ENCODE measurements at regions not wholly inside any gene's neighbourhood (a gene's known extent, or its start where the extent isn't known, plus 50 kb on each side); places are given as distances from the start of the nearest gene placed in this dataset.
"Not testable (repeated sequence)": the region's sequence is repeated elsewhere in the genome, so short reads cannot be mapped to it uniquely, and the experiment has no call there.

DNA sequence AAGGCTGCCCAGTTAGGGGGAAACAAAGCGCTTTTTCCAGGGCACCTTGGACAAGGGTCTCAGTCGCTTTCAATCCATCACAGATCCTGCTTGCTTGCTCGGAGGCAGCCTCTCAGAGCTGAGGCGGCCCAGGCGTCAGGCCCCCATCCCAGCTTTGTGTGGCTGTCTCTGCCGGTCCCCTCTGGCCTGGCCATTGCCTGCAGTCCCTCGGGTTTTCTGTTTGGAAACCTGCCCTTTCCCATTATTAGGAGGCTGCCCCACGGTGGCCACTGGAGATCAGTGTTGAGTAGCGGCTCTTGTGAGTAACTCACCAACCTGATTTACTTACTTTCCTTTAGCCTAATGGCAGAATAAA lies 216.1 kb downstream of the GLRX3 start:
- no peak for DNase-seq

DNA sequence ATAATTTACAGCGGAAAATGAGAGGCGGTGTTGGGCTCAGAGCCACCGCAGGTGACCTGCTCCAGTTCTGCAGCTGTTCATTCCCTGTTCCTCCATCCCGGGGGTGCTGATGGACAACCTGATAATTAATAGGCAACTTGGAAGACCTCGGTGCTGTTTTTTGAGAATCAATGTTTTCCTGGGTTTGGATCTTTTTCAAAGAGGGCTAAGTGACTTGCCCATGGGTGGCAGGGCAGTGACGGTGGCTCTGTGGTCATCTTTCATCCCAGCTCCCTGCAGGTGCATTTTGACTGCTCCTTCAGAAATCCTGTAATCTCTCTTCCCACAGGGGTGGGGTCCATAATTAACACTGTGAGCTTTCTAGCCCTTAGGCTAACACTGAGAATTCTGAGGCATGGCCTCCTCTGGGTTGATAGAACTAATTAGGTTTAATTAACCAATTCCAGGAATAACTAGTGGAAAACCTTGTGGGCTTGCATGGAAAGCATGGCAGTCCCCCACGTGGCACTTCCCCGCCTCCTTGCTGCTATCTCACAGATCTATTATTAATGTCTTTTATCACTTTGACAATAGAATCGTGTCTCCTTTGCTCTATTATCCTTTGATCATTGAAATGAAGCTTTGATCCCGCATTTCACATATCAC lies 217.9 kb downstream of the GLRX3 start:
- DNase-seq, result no peak

DNA sequence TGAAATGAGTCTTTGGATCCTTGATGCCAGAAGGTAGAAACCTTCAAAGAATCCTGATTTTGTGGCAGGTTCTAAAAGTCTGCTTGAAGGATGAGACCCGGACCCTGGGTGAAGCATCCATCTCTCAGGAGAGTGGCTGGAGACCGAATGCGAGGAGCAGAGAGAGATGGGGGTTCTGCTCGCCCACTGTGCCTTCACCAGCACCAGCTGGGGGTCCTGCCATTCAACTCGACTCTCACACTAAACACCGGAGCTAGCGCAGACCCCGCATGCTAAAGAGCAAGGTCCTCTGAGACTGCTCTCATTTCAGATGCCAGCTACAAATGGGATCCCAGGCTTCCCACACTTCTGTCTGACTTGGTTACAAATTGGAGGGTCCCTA lies 218.4 kb downstream of the GLRX3 start:
- DNase-seq, result no peak

DNA sequence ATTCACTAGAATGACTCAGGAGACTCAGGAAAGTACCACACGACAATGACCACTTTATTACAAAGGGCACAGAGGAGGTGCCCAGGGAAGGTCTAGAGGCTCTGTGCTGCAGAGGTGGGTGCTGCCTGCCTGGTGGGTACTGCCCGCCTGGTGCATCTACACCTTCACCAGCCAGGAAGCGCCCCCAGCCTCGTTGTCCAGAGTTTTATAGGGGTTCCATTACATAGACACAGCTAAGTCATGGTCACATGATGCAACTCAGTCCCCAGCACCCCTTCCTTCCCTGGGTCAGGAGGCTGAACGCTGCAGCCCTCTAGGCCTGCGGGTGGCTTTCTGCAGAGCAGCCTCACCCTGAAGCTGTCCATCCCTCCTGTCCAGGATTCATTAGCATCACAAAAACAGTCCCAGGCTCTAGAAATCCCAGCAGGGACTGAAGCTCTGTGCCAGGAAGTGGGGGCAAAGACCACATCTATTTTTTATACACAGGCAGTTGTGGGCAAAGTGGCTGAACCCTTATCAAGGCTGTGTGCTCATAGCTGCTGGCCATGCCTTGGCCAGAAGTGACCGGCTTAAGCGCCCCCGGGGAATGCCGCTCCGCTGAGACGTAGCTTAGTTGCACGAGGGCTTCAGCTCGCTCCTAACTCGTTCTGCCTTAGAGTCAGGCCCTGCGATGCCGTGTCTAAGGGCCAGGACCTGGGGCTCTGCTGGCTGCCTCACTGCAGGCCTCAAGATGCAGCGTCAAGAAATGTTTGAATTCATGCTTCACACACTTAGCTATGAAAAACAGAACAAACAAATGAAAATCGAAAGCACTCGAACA lies 219.0 kb downstream of the GLRX3 start:
- no peak for DNase-seq

DNA sequence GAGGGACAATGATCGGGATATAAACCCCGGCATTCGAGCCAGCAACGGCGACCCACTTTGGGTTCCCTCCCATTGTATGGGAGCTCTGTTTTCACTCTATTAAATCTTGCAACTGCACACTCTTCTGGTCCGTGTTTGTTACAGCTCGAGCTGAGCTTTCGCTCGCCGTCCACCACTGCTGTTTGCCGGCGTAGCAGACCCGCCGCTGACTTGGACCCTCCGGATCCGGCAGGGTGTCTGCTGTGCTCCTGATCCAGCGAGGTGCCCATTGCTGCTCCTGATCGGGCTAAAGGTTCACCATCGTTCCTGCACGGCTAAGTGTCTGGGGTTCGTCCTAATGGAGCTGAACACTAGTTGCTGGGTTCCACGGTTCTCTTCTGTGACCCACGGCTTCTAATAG lies 220.2 kb downstream of the GLRX3 start:
- not testable (repeated sequence) for DNase-seq

DNA sequence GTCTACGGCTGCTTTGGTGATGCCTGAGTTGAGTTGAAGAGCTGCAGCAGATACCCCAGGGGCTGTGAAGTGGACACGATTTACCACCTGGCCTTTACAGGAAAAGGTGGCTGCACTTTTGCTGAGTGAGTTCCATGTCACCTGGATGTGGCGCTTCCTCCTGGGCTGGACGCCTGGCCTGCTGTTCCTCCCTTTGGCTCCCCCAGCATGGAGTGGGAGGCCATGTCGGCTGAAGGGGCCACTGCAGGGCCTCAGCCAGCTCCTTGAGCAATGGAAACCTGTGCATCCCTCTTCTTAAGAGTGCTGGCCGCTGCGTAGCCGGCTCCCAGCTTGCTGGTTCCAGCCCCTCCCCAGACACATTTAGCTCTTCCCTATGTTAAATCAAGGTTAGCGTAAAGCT lies 221.0 kb downstream of the GLRX3 start:
- no peak for DNase-seq

DNA sequence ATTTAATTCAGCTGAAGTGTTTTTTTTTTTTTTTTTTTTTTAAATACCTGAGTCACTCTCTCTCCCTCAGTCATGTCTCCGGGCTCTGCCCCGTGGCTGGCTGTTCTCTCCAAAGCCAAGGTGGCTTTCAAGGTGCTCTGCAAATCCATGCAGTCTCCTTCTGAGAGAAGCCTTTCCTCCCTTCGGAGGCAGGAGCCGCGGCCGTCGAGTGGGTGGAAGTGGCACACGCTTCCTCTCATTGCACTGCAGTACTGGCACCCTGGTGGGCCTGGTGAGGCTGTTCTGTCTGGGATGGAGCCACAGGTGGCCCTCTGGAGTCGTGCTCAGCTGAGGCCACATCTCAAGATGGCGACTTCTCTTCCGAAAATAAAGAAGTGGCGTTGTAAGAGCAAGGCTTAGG lies 221.8 kb downstream of the GLRX3 start:
- no peak for DNase-seq

DNA sequence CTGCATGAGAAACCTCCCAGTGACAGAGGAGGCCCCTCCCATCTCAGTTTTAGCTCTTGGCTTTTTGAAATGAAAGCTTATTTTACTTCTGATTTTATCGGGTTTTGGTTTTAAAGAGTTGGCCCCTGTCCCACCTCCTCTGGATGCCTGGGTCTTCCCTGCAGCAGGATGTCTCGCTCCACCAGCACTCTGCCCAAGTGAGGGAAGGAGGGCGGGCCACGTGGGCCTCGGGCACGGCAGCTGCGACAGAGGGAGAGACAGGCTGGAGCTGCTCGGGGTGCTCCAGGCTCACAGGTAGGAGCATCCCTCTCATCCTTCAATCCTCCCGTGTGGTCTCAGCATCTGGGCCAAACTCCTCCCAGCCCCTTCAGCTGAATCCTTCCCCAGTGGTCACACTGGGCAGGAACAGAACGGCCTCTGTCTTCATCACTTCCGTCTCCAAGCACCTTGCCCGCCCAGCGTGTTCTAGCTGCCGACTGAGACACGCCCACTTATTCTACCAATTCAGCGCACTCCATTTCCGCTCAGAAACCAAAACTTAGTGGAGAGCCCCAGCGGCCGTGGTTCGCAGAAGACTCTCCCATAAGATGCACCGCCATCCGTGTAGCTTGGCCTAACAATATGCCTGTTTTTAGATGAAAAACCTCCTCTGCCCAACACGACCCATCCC lies 222.9 kb downstream of the GLRX3 start:
- no peak for DNase-seq

DNA sequence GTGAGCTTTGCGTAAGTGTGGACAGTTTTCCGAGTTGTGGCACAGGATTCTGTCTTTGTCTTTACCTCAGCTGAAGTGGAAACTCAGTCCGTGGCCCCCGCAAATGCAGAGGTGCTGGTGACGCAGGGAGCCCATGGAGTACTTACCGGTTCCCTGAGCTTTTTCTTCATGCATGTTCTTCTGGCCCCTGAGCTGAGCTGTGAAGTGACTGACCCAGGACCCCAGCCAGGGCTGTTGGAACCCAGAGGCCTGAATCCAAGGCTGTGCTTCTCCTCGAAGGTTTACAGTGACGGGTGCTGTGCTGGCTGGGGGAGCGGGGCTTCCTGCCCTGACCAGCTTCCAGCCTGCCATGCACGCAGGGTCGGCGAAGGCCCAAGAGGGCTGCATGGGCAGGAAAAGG lies 223.5 kb downstream of the GLRX3 start:
- DNase-seq, result no peak

DNA sequence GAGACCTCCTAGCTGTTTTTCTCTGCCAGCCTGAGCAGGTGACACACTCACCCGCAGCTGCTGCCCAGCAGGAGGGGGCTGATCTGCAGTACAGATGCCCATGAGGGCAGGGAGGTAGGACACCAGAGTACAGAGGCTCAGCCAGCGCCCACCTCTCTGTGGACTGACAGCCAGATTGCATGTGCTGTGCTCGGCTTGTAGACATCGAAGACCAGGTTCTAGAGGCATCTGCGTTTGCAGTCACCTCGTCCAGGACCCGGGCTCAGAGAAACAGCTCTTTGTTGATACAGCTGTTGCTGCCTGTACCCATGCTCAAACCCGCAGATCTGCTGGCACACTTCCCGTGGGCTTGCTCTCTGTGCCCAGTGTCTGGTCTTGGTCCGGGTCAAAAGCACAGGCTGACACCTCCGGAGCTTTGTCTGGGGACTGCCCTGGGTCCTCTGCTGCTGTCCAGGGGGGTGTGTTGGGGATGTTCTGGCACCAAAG lies 224.7 kb downstream of the GLRX3 start:
- no peak for DNase-seq

DNA sequence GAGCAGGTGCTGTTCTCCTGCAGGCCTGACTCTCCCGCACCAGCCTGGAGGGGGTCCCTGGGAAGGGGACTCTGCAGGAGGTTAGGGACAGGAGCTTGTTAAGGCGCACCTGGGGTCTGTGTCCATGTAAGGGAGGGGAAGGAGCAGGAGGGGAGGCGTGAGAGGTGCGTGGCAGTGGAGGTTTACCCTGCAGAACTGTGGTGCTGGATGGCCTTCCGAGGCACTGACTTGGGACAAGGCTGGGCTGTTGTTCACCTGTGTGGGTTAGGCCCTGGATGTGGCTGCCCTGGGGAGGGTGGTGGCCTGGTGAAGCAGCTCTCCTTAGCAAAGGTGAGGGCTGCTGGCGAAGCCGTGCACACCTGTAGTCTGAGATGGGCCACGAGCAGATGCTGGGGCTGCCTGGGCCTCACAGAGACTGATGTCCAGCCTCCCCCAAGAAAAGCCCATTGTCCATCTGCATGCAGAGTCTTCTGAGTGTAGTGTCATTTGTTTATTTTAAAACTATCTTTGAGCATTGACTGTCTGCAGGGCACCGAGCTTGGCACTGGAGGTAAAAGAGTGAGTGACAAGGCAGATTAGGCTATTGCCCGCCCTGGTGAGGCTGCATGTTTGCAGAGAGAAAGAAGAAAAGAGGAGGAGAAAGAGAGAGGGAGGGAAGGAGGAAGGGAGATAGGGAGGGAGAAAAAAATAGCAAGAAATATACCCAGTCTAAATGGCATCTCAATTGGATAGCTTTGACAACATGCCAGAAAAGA lies 225.3 kb downstream of the GLRX3 start:
- DNase-seq, result no peak

DNA sequence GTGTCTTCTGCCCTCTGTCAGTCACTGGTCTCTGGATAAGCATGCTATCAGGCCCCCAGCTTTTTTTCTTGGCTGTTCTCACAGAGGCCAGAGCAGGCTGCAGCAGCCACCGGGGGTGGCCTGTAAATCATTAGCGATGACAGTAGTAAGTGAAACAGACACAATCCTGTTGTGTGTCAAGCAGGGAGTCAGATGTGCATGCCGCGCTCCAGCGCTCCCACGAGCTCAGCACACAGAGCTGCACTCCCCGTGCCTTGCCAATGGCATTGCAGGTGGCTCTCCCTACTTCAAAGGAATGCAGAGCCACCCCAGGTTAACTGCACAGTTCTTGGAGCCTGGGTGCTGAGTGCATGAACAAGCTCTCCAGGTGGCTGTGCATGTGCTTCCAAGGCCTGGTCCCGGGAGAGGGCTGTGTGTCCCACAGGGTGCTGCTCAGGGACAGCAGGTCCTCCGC lies 226.1 kb downstream of the GLRX3 start:
- DNase-seq, result no peak

DNA sequence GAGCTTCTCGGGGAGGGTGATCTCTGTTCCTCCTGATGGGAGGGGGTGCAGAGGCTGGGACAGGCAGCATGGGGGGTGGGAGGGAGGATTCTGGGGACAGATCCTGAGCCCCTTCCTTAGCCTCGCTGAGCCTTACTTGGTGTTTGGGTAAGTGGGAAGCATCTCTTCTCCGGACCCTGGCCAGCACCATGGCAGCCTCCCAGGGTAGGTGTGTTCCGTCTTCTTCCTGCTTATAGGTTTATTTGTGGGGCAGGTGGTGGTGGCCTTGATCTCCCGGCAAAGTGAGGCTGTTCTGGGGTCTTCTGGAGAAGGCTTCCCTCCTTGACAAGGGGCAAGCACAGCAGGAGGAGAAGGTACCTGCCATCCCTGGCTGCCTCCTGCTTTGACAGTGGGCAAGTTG lies 226.9 kb downstream of the GLRX3 start:
- DNase-seq, result no peak

DNA sequence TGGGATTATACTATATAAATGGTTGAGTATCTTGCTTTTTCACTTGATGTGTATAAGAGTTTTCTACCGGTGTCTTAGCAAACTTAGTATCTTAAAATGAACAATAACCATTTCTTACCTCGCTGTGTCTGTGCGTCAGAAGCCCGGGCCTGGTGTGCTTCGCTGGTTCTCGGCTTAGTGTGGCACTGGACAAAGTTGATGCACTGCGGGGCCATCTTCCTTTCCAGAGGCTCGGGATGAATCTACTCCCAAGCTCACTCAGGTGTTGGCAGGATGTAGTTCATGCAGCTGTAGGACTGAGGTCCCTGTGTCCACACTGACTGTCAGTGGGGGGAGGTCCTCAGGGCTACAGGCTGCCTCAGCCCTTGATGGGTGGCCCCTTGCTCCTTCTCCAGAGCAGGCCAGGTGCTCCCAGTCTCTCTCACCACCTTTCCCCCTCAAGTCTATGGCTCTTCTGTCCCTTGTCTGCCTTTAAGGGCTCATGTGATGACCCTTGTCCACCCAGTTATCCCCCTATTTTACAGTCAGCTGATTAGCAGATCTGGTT lies 227.8 kb downstream of the GLRX3 start:
- no peak for DNase-seq

DNA sequence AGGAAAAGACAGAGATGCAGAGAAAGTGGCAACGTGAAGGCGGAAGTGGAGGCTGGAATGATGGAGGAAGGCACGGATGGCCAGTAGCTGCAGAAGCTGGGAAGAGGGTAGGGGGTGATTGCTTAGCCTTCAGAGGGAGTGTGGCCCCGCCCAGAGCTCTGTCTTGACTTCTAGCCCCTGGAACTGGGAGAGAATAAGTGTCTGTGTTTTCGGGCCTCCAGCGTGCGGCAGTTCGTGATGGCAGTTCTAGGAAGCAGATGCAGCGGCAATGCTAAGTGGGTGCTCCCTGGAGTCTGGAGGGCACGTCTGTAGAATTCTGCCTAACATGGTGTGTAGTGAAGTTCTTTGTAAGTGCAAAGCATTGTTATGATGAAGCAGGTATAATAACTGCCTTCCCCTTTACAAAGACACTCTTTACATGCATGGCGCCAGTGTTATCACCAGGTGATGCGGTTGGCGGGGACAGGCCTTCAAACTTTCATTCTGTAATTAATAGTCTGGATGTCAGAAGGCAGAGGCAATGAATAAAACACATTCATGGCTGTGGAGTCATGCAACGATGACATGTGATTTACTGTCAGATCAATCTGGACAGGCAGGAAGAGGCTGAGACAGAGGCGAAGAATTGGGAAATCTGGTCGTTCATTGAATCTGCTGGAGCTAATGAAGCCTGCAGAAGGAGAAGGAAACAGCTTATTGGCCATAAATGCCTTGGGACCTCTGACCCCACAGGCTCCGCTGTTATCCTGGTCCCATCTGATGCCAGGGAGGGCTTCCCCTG lies 228.6 kb downstream of the GLRX3 start:
- DNase-seq, result no peak

DNA sequence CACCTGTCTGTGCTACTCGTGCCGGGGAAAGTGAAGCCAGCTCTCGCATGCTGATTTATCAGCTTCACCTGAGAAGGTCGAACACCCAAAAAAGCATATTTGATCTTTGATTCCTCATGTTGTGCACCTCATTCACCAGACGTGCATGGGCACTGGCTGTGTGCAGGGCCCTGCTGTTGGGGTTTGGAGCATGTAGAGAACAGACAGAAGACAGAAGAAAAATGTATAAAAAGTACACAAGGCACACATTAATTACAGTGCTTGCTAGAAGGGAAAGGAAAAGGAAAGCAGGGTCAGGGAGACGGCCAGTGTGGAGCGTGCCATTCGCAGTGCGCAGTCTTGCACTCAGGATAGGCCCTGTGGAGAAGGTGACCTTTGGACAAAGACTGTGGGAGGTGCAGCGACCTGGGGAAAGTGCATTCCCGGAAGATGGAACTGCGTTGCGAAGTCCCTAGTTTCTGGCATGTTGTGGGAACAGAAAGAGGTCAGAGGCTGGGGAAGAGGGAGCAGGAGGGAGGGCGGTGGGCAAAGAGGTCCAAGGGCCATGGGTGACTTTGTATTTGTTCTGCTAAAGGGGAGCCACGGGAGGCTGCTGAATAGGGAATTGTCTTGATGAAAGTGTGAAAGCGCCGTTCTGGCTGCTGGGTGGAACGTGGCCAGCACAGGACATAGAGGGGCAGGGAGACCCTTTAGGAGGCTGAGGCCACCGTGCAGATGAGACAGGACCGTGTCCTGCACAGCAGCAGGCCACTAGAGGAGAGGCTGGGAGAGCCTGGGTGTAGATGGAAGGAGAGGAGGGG lies 232.8 kb downstream of the GLRX3 start:
- no peak for DNase-seq

DNA sequence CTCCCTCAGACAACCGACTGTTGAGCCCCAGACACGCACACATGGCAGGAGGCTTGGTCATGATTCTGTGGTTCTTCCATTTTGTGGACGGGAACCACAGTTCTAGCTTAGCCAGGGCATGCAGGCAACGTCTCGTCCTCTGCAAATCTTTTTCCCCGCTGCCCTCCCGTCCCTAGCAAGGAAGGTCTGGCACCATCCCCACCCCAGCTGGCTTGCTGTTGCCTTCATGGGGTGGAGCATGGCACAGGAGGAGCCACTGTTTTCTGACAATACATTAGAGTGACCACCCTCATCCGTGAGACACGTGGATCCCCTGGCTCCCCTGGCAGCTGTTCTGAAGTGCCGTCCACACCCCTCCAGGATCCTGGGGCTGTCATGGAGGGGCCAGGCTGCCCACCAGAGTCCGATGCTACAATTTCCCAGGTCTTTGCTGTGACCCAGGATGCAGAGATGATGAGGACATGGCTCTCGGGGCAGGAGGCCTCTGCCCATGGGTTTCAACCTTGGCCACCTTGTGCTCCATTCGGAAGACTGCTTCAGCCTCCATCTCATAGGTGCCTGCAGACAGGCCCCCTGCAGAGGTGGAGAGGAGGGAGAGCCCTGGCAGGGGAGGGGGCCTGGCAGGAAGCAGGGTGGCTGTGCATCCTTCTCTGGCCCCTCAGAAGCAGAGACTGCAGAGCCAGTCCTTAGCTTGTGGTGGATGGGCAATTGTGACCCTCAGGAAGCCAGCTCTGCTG lies 233.6 kb downstream of the GLRX3 start:
- DNase-seq, result no peak

DNA sequence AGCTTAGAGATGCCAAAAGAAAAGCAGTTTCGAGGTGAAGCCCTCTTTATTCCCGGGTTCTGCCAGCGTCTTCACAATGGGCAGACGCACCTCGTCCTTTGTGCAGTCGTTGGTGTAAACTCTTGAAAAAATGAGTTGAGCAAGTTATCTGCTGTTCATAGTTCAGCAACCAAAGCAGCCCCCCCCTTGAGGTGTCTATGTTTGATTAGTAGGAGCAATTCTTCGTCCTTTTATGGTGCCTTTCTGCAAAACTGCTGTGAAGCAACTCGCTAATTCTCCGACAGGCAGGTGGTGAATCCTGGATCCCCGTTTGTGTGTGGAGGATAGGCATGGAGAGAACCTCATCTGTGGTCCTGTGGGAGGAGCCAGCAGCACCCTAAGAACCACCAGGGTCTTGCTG lies 234.5 kb downstream of the GLRX3 start:
- no peak for DNase-seq

DNA sequence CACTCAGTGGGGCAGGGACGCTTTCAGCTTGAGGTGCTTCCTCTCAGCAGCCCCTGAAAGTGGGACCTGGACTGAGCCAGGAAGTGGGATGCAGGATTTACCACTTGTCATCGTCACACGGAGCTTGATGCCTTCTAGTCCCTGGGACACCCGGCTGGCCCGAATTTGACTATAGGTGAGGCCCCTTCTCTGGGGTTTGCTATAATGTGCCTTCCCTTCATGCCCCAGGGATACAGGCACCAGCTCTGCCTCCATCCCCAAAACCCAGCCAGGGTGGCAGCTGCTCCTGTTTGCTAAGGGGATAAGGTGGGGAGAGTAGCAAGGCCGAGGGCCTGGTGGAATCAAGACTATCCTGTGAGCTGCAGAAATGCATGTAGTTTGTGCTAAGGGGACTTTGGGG lies 235.0 kb downstream of the GLRX3 start:
- no peak for DNase-seq

DNA sequence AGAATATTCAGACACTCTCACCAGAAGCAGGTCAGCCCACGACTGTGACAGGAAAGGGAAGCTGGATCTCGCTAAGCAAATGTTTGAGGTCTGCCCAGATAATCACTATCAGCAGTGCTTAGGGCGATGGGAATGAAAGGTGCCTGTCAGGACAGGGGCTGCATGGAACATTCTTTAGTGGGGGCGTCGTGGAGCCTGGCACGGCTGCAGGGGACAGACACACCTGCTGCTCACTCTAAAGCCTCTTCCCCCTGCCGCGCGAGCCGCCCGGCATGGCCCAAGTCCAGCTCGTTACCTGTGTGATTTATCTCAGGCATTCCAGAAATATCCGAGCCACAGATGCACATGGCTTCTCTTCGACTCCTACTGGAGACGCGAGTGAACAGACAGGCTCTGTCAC lies 235.5 kb downstream of the GLRX3 start:
- no peak for DNase-seq

DNA sequence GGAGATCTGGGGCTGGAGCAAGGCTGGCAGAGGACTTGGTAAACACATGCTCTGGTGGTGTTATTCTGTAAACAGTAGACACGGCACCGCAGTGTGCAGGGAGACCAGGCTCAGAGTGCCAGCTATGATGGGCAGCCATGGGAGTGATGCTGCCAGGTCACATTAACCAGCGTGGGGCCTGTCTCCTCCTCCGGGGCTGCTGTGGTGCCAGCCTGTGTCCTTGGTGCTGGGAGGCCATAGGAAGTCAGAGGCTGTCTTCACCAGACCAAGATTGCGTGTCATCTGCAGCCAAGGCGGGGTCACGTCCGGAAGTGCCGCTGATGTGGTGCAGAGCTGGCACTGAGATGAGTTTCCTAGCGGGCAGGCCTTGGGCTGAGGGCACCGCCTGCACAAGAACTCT lies 236.0 kb downstream of the GLRX3 start:
- DNase-seq, result no peak

All from NCI-H2171 (cell line).